ENCODE measurements at regions not wholly inside any gene's neighbourhood (a gene's known extent, or its start where the extent isn't known, plus 50 kb on each side); places are given as distances from the start of the nearest gene placed in this dataset.

DNA sequence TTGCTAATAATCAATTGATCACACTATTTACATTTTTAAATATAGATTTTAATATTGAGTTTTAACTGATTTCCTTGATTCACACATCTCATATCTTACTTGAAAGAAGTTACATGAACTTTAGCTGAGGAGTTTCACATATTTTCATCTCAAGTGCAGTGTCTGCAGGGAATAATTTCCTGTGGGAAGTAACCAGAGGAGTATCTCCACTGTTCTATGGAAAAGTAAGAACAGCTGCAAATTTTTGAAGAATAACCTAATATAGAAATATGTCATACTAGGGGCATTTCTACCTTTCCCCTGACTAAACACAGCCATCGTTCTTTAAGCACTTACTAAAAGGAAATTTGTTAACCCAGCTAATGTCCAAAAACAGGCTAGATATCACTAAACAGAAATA lies 546.4 kb downstream of the EFNA5 start:
- no peak for DNase-seq (ENCODE audit: unreplicated experiment)
- H3K27me3 Mint-ChIP-seq (ENCODE audit: insufficient read depth, unreplicated experiment): no peaks in the 10 kb centered on the region
- no peaks in the 10 kb centered on the region for H3K36me3 Mint-ChIP-seq (ENCODE audit: insufficient read depth, unreplicated experiment)
- no peak for TF ChIP-seq CTCF (IDR thresholded peaks at IDR 0.05; ENCODE audit: unreplicated experiment)
- no peak overlapping the region for H3K27ac Mint-ChIP-seq (ENCODE audit: low read depth, unreplicated experiment)
- no peaks in the 10 kb centered on the region for H3K4me1 Mint-ChIP-seq (ENCODE audit: insufficient read depth, unreplicated experiment)
- no peaks in the 10 kb centered on the region for H3K9me3 Mint-ChIP-seq (ENCODE audit: unreplicated experiment)
- BruUV-seq (replicated peaks): no TSS peak
- intact Hi-C loops (cut with micrococcal nuclease): no loop called here
- CTCF ChIA-PET: interaction anchor here (0.9 kb wide), 1 partner anchor 19 kb away, joined by 3 read pairs; no protein-coding TSS in a partner anchor
- no peak overlapping the region for H3K4me3 Mint-ChIP-seq (ENCODE audit: unreplicated experiment)
- POLR2A ChIA-PET: interaction anchor here (0.5 kb wide), 1 partner anchor 539 kb away, joined by 3 read pairs; no protein-coding TSS in a partner anchor

DNA sequence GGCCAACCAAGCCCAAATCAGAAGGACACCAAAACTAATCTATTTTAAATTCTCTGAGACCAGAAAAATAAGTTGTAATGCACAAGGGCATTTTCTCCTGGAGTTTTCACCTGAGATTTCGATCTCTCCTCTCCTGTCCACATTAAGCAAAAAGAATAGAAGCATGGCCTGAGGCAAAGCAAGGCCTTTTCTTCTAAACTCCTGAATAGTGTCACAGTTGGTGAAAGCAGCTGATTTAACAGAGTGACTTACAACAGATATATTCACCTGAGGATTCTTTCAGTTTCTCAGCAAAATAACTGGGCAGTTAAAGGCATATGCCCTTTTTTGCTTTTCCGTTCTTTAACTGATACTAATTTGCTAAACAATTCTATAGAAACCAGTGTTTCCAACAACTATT lies 547.7 kb downstream of the EFNA5 start:
- intact Hi-C loops (cut with micrococcal nuclease): no loop called here

GRCh38 chr5:107121793-107122519 lies 548.8 kb downstream of the EFNA5 start:
- no peak overlapping the region for H3K27ac Mint-ChIP-seq (ENCODE audit: low read depth, unreplicated experiment)
- H3K4me3 Mint-ChIP-seq (ENCODE audit: unreplicated experiment): no peak overlapping the region
- H3K4me1 Mint-ChIP-seq (ENCODE audit: insufficient read depth, unreplicated experiment): no peaks in the 10 kb centered on the region
- no peaks in the 10 kb centered on the region for H3K9me3 Mint-ChIP-seq (ENCODE audit: unreplicated experiment)
- H3K27me3 Mint-ChIP-seq (ENCODE audit: insufficient read depth, unreplicated experiment): no peaks in the 10 kb centered on the region
- CTCF ChIA-PET: interaction anchor here (0.7 to 1.5 kb wide), 2 partner anchors 15 to 853 kb away, joined by 3 to 4 read pairs; no protein-coding TSS in a partner anchor
- DNase-seq (ENCODE audit: unreplicated experiment): no peak
- H3K36me3 Mint-ChIP-seq (ENCODE audit: insufficient read depth, unreplicated experiment): no peaks in the 10 kb centered on the region
- intact Hi-C loops (cut with micrococcal nuclease): no loop called here
- no TSS peak for BruUV-seq (replicated peaks)
- POLR2A ChIA-PET: no interaction called here
- TF ChIP-seq CTCF (IDR thresholded peaks at IDR 0.05; ENCODE audit: unreplicated experiment): no peak

More for the DNA sequence above, 547.7 kb downstream of the EFNA5 start:
- Mint-ChIP-seq H3K9me3 (ENCODE audit: unreplicated experiment) (no peaks in the 10 kb centered on the region), H3K36me3 (ENCODE audit: insufficient read depth, unreplicated experiment) (no peaks in the 10 kb centered on the region), H3K4me3 (ENCODE audit: unreplicated experiment) (no peak overlapping the region), H3K4me1 (ENCODE audit: insufficient read depth, unreplicated experiment) (no peaks in the 10 kb centered on the region), H3K27ac (ENCODE audit: low read depth, unreplicated experiment) (no peak overlapping the region), H3K27me3 (ENCODE audit: insufficient read depth, unreplicated experiment) (no peaks in the 10 kb centered on the region)
- no peak for TF ChIP-seq CTCF (IDR thresholded peaks at IDR 0.05; ENCODE audit: unreplicated experiment)
- BruUV-seq (replicated peaks): no TSS peak
- ChIA-PET POLR2A (no interaction called here), CTCF (no interaction called here)
- DNase-seq (ENCODE audit: unreplicated experiment): no peak

- H3K27me3 Mint-ChIP-seq (ENCODE audit: insufficient read depth, unreplicated experiment): no peaks in the 10 kb centered on the region
- intact Hi-C loops (cut with micrococcal nuclease): no loop called here
- no peak overlapping the region for H3K27ac Mint-ChIP-seq (ENCODE audit: low read depth, unreplicated experiment)
- no peak for DNase-seq (ENCODE audit: unreplicated experiment)
- no peak overlapping the region for H3K4me3 Mint-ChIP-seq (ENCODE audit: unreplicated experiment)
- CTCF ChIA-PET: no interaction called here
- POLR2A ChIA-PET: no interaction called here
- H3K9me3 Mint-ChIP-seq (ENCODE audit: unreplicated experiment): no peaks in the 10 kb centered on the region
- no peaks in the 10 kb centered on the region for H3K36me3 Mint-ChIP-seq (ENCODE audit: insufficient read depth, unreplicated experiment)
- TF ChIP-seq CTCF (IDR thresholded peaks at IDR 0.05; ENCODE audit: unreplicated experiment): no peak
- BruUV-seq (replicated peaks): no TSS peak
- no peaks in the 10 kb centered on the region for H3K4me1 Mint-ChIP-seq (ENCODE audit: insufficient read depth, unreplicated experiment)
Measured at GRCh38 chr5:107119656-107120055, 551.1 kb downstream of the EFNA5 start.

Measured in MCF 10A (cell line).